ENCODE measurements at regions not wholly inside any gene's neighbourhood (a gene's known extent, or its start where the extent isn't known, plus 50 kb on each side); places are given as distances from the start of the nearest gene placed in this dataset.

DNA sequence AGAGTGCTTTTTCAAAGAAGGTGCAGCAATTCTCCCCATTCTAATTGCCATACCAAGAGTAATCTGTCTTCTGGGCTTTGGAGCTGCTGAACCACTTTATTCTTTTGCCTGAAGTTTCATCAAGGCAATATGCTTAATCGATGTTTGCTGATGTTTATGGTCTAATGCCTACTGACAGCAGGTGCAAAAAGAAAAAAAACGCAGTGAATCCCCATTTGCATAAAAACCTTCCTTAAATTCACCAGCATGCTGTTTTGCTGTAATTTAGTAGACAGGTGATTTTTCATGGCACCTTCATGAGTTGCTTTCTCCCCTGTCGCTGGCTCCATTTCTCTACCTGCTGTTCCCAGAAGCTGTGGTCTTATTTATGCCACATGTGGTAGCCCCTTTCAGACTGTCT, 83.1 kb upstream of the MAST4 start:
- WGBS, 2 experiments (ENCODE audit: insufficient coverage in 1 of 2, insufficient read length in 1 of 2), result 83 to 90% methylated on average over 2 to 3 of the region's 3 CpGs
- Mint-ChIP-seq H3K36me3 (ENCODE audit: low read depth) (no peaks in the 10 kb centered on the region), H3K27me3 (ENCODE audit: insufficient read depth) (peaks cover 5% of the 10 kb centered on the region), H3K27ac (no peak overlapping the region), H3K4me3 (no peak overlapping the region), H3K4me1 (peaks cover 15% of the 10 kb centered on the region), H3K9me3 (no peaks in the 10 kb centered on the region)
- TF ChIP-seq CTCF (conservative IDR thresholded peaks at IDR 0.05), result no peak
- no peaks in the 10 kb centered on the region for H3K36me3 ChIP-seq (ENCODE audit: control insufficient read depth, insufficient read depth, low read length)
- peaks cover 9% of the 10 kb centered on the region for H3K9me3 ChIP-seq (ENCODE audit: control insufficient read depth, low read length)
- DNase-seq, result no peak
- H3K27me3 ChIP-seq (ENCODE audit: control insufficient read depth, insufficient read depth, low read length, poor library complexity, severe bottlenecking), result no peaks in the 10 kb centered on the region
- H3K4me1 ChIP-seq (ENCODE audit: control insufficient read depth, insufficient read depth, low read length), result peaks cover 4% of the 10 kb centered on the region
- H3K9ac ChIP-seq (ENCODE audit: extremely low read depth, low read length, poor library complexity, severe bottlenecking), result no peak overlapping the region
- no peak overlapping the region for H3K27ac ChIP-seq (ENCODE audit: low read depth, low read length)
- H3K4me3 ChIP-seq (ENCODE audit: low read length), result no peak overlapping the region

DNA sequence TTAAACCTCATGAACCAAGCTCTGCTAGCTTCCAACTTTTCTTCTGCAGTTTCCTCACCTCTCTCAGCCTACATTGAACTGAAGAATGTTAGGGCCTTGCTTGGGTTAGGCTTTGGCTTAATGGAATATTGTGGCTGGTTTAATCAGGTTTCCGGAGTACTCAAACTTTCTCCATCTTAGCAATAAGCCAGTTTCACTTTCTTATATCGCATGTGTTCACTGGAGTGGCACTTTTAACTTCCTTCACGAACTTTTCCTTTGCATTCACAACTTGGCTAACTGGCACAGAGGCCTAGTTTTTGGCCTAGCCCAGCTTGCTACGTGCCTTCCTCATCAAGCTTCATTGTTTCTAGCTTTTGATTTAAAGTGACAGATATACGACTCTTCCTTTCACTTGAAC, 81.0 kb upstream of the MAST4 start:
- no peak overlapping the region for H3K27ac Mint-ChIP-seq
- no peak for TF ChIP-seq CTCF (conservative IDR thresholded peaks at IDR 0.05)
- Histone ChIP-seq H3K9ac (ENCODE audit: extremely low read depth, low read length, poor library complexity, severe bottlenecking) (no peak overlapping the region), H3K27ac (ENCODE audit: low read depth, low read length) (no peak overlapping the region), H3K36me3 (ENCODE audit: control insufficient read depth, insufficient read depth, low read length) (no peaks in the 10 kb centered on the region), H3K4me3 (ENCODE audit: low read length) (no peak overlapping the region), H3K9me3 (ENCODE audit: control insufficient read depth, low read length) (peaks cover 29% of the 10 kb centered on the region), H3K27me3 (ENCODE audit: control insufficient read depth, insufficient read depth, low read length, poor library complexity, severe bottlenecking) (no peaks in the 10 kb centered on the region), H3K4me1 (ENCODE audit: control insufficient read depth, insufficient read depth, low read length) (peaks cover 4% of the 10 kb centered on the region)
- H3K36me3 Mint-ChIP-seq (ENCODE audit: low read depth), result no peaks in the 10 kb centered on the region
- peaks cover 5% of the 10 kb centered on the region for H3K27me3 Mint-ChIP-seq (ENCODE audit: insufficient read depth)
- H3K9me3 Mint-ChIP-seq, result peaks cover 11% of the 10 kb centered on the region
- DNase-seq, result no peak
- no peak overlapping the region for H3K4me3 Mint-ChIP-seq
- 91 to 97% methylated on average over 3 to 5 of the region's 5 CpGs for WGBS, 2 experiments (ENCODE audit: insufficient coverage in 1 of 2, insufficient read length in 1 of 2)
- H3K4me1 Mint-ChIP-seq, result peaks cover 17% of the 10 kb centered on the region

DNA sequence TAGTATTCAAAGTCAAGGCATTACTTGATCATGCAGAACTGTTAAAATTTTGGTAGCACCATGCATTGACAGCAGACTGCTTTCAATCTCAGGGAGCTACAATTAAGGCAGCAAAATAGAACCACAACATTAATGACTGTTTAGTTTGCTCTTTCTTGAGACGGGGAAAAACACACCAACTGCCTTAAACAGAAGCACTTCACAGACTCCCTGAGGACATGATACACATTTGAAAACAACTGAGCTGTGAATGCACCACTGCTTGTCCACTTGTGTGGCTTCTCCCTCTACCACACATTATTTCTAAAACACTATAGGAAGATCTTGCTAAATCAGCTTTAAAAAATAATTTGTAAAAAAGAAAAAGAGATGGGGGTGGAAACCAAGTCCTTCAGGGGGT, 79.6 kb upstream of the MAST4 start:
- peaks cover 40% of the 10 kb centered on the region for H3K9me3 ChIP-seq (ENCODE audit: control insufficient read depth, low read length)
- Mint-ChIP-seq H3K4me1 (peaks cover 17% of the 10 kb centered on the region), H3K27ac (no peak overlapping the region), H3K9me3 (peaks cover 21% of the 10 kb centered on the region), H3K27me3 (ENCODE audit: insufficient read depth) (peaks cover 7% of the 10 kb centered on the region), H3K36me3 (ENCODE audit: low read depth) (peaks cover 4% of the 10 kb centered on the region), H3K4me3 (no peak overlapping the region)
- no peak for TF ChIP-seq CTCF (conservative IDR thresholded peaks at IDR 0.05)
- no peak overlapping the region for H3K9ac ChIP-seq (ENCODE audit: extremely low read depth, low read length, poor library complexity, severe bottlenecking)
- H3K27me3 ChIP-seq (ENCODE audit: control insufficient read depth, insufficient read depth, low read length, poor library complexity, severe bottlenecking), result no peaks in the 10 kb centered on the region
- DNase-seq, result no peak
- H3K4me1 ChIP-seq (ENCODE audit: control insufficient read depth, insufficient read depth, low read length), result peaks cover 4% of the 10 kb centered on the region
- no peaks in the 10 kb centered on the region for H3K36me3 ChIP-seq (ENCODE audit: control insufficient read depth, insufficient read depth, low read length)
- WGBS, 2 experiments (ENCODE audit: insufficient coverage in 1 of 2, insufficient read length in 1 of 2), result 73 to 92% methylated on average over 1 of the region's 1 CpG
- peak overlapping the region; percentile 6 for H3K4me3 ChIP-seq (ENCODE audit: low read length)
- H3K27ac ChIP-seq (ENCODE audit: low read depth, low read length), result no peak overlapping the region

Measured in endodermal cell (in vitro differentiated cells).